DMS114 treated with DMSO at 0.1 percent for 48 hours (cell line): ENCODE measurements at regions not wholly inside any gene's neighbourhood (a gene's known extent, or its start where the extent isn't known, plus 50 kb on each side); places are given as distances from the start of the nearest gene placed in this dataset.
"Not testable (repeated sequence)": the region's sequence is repeated elsewhere in the genome, so short reads cannot be mapped to it uniquely, and the experiment has no call there.

Experiments
- DNase-seq: peaks from one replicate; lab custom pipeline; 2025; ENCODE audit not compliant: unreplicated experiment; lab: John Stamatoyannopoulos, UW

- DNase-seq = no peak
Observed at GRCh38 chr10:106089855-106090254, 1074.7 kb downstream of the SORCS1 start.

- no peak for DNase-seq
Observed at GRCh38 chr10:106086391-106086790, 1078.1 kb downstream of the SORCS1 start.

GRCh38 chr10:106083572-106083971 lies 1080.9 kb downstream of the SORCS1 start:
- no peak for DNase-seq

GRCh38 chr10:106082865-106083264 lies 1081.6 kb downstream of the SORCS1 start:
- DNase-seq = no peak

- DNase-seq = no peak
Observed at GRCh38 chr10:106078895-106079576, 1085.5 kb downstream of the SORCS1 start.

- no peak for DNase-seq
Observed at GRCh38 chr10:106076496-106076895, 1088.0 kb downstream of the SORCS1 start.

- no peak for DNase-seq
Observed at GRCh38 chr10:106053061-106053460, 1111.4 kb downstream of the SORCS1 start.

GRCh38 chr10:106044503-106044902 lies 1120.0 kb downstream of the SORCS1 start:
- no peak for DNase-seq

- no peak for DNase-seq
Observed at GRCh38 chr10:106043863-106044262, 1120.6 kb downstream of the SORCS1 start.

- no peak for DNase-seq
Observed at GRCh38 chr10:106038246-106038645, 1126.3 kb downstream of the SORCS1 start.

- DNase-seq = no peak
Observed at GRCh38 chr10:106033065-106033464, 1131.4 kb downstream of the SORCS1 start.

GRCh38 chr10:106032450-106033002 lies 1132.0 kb downstream of the SORCS1 start:
- no peak for DNase-seq

- no peak for DNase-seq
Observed at GRCh38 chr10:106027240-106027639, 1137.3 kb downstream of the SORCS1 start.

GRCh38 chr10:106025208-106025811 lies 1139.2 kb downstream of the SORCS1 start:
- no peak for DNase-seq

GRCh38 chr10:106023329-106023728 lies 1141.2 kb downstream of the SORCS1 start:
- no peak for DNase-seq

- not testable (repeated sequence) for DNase-seq
Observed at GRCh38 chr10:106019559-106019958, 1144.9 kb downstream of the SORCS1 start.

- not testable (repeated sequence) for DNase-seq
Observed at GRCh38 chr10:106015369-106016199, 1148.9 kb downstream of the SORCS1 start.

- no peak for DNase-seq
Observed at GRCh38 chr10:106011250-106011649, 1153.3 kb downstream of the SORCS1 start.

GRCh38 chr10:106000721-106001120 lies 1163.8 kb downstream of the SORCS1 start:
- no peak for DNase-seq

- DNase-seq = no peak
Observed at GRCh38 chr10:105993609-105994008, 1170.9 kb downstream of the SORCS1 start.

GRCh38 chr10:105992928-105993327 lies 1171.6 kb downstream of the SORCS1 start:
- DNase-seq = no peak

- no peak for DNase-seq
Observed at GRCh38 chr10:105990529-105990928, 1174.0 kb downstream of the SORCS1 start.
